ENCODE measurements at regions not wholly inside any gene's neighbourhood (a gene's known extent, or its start where the extent isn't known, plus 50 kb on each side); places are given as distances from the start of the nearest gene placed in this dataset.

DNA sequence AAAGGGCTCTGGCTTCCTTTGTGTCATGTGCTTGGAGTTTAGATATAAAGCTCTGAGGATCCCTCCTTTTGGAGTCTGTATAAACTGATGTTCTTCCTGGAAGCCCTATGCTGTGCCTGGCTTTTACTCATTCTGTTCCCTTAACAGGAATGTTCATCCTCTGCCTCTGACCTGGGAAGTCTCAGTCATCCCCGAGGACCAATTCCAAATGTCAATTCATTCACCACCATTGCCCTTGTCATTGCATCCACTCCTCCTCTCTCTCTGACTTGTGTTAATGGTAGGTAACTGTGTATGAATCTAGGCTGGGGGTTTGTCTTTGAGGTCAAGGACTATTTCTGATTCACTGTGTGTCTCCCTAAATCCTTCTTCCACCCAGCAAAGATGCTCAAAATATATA lies 204.2 kb upstream of the CAMK1G start:
- WGBS, 2 donors: 68 to 83% methylated on average over 1 of the region's 1 CpG
- peaks cover 2% of the 10 kb centered on the region for H3K9me3 ChIP-seq (ENCODE audit: control insufficient read depth, low read length)
- no peak overlapping the region for H3K4me3 ChIP-seq (ENCODE audit: low read length in 2 of 2)
- no peak for ATAC-seq (ENCODE audit: low FRiP score)
- intact Hi-C loops (cut with DNase I): no loop called here
- H3K27me3 ChIP-seq (ENCODE audit: control insufficient read depth in 1 of 2, insufficient read depth in 2 of 2, low read length in 1 of 2): peaks cover 0 to 2% of the 10 kb centered on the region in 2 donors
- no peaks in the 10 kb centered on the region for H3K4me1 ChIP-seq (ENCODE audit: control insufficient read depth in 1 of 2, insufficient read depth in 2 of 2, low read length in 2 of 2)
- no peak overlapping the region for H3K27ac ChIP-seq (ENCODE audit: low read depth in 1 of 2, low read length in 2 of 2)
- no peak for DNase-seq
- H3K36me3 ChIP-seq (ENCODE audit: control insufficient read depth in 1 of 2, insufficient read depth in 2 of 2, low read length in 1 of 2): no peaks in the 10 kb centered on the region

- intact Hi-C loops (cut with DNase I): no loop called here
- H3K27ac ChIP-seq (ENCODE audit: low read depth in 1 of 2, low read length in 2 of 2): no peak overlapping the region
- WGBS, 2 donors: 74 to 81% methylated on average over 1 of the region's 1 CpG
- H3K4me3 ChIP-seq (ENCODE audit: low read length in 2 of 2): no peak overlapping the region
- DNase-seq (no peak), ATAC-seq (ENCODE audit: low FRiP score) (no peak)
- no peaks in the 10 kb centered on the region for H3K4me1 ChIP-seq (ENCODE audit: control insufficient read depth in 1 of 2, insufficient read depth in 2 of 2, low read length in 2 of 2)
- H3K9me3 ChIP-seq (ENCODE audit: control insufficient read depth, low read length): peaks cover 2% of the 10 kb centered on the region
- no peaks in the 10 kb centered on the region for H3K36me3 ChIP-seq (ENCODE audit: control insufficient read depth in 1 of 2, insufficient read depth in 2 of 2, low read length in 1 of 2)
- peaks cover 0 to 2% of the 10 kb centered on the region in 2 donors for H3K27me3 ChIP-seq (ENCODE audit: control insufficient read depth in 1 of 2, insufficient read depth in 2 of 2, low read length in 1 of 2)
Observed at GRCh38 chr1:209380420-209380819, 203.1 kb upstream of the CAMK1G start.

- H3K27ac ChIP-seq (ENCODE audit: low read depth in 1 of 2, low read length in 2 of 2): no peak overlapping the region
- peaks cover 2% of the 10 kb centered on the region for H3K9me3 ChIP-seq (ENCODE audit: control insufficient read depth, low read length)
- peaks cover 0 to 2% of the 10 kb centered on the region in 2 donors for H3K27me3 ChIP-seq (ENCODE audit: control insufficient read depth in 1 of 2, insufficient read depth in 2 of 2, low read length in 1 of 2)
- intact Hi-C loops (cut with DNase I): no loop called here
- no peaks in the 10 kb centered on the region for H3K36me3 ChIP-seq (ENCODE audit: control insufficient read depth in 1 of 2, insufficient read depth in 2 of 2, low read length in 1 of 2)
- no peak for DNase-seq
- 40 to 51% methylated on average over 3 of the region's 3 CpGs for WGBS, 2 donors
- H3K4me1 ChIP-seq (ENCODE audit: control insufficient read depth in 1 of 2, insufficient read depth in 2 of 2, low read length in 2 of 2): no peaks in the 10 kb centered on the region
- no peak overlapping the region for H3K4me3 ChIP-seq (ENCODE audit: low read length in 2 of 2)
- no peak for ATAC-seq (ENCODE audit: low FRiP score)
Observed at GRCh38 chr1:209382231-209383100, 201.0 kb upstream of the CAMK1G start.

- no peak for DNase-seq
- WGBS, 2 donors: 81 to 83% methylated on average over 4 of the region's 4 CpGs
- H3K27me3 ChIP-seq (ENCODE audit: control insufficient read depth in 1 of 2, insufficient read depth in 2 of 2, low read length in 1 of 2): peaks cover 0 to 2% of the 10 kb centered on the region in 2 donors
- ATAC-seq (ENCODE audit: low FRiP score): no peak
- H3K27ac ChIP-seq (ENCODE audit: low read depth in 1 of 2, low read length in 2 of 2): no peak overlapping the region
- H3K4me3 ChIP-seq (ENCODE audit: low read length in 2 of 2): no peak overlapping the region
- no peaks in the 10 kb centered on the region for H3K4me1 ChIP-seq (ENCODE audit: control insufficient read depth in 1 of 2, insufficient read depth in 2 of 2, low read length in 2 of 2)
- H3K36me3 ChIP-seq (ENCODE audit: control insufficient read depth in 1 of 2, insufficient read depth in 2 of 2, low read length in 1 of 2): no peaks in the 10 kb centered on the region
- H3K9me3 ChIP-seq (ENCODE audit: control insufficient read depth, low read length): peaks cover 2% of the 10 kb centered on the region
- intact Hi-C loops (cut with DNase I): no loop called here
Observed at GRCh38 chr1:209383422-209383821, 200.1 kb upstream of the CAMK1G start.

DNA sequence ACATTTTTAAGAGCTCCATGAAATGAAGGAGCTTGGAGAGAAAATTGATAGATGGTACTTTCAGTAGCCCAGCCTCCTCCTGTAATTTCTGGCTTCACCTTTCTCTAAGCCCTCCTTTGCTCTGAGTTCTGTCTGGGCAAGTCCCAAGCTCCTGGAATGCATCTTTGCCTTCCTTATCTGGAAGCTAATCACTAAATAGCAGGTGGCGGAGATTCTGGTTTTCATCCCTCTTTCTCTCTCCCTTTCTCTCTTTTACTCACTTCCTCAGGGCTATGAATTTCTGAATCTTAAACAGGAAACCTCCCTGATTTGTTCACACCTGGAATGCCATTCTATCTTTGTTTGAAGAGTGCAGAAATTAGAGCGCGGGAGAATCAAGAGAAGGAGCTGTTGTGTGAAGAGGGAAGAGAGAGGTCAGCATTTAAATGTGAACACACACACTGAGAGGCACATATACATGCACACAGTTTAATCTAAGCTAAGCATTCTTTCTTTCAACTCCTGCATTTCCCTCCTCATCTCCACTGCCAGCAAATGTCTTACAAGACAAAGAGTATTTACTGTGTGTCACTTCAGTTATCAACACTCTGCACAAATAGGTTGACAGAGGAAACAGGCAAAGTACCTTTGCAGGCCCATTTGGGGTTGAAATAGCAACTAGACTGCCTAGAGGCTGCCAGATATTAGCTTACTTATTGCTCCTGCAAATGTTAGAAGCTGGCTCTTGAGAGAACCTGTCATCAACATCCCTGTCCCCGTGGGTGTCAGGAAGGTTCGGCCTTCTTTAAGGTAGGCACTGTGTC lies 199.4 kb upstream of the CAMK1G start:
- H3K27ac ChIP-seq (ENCODE audit: low read depth in 1 of 2, low read length in 2 of 2): no peak overlapping the region
- H3K9me3 ChIP-seq (ENCODE audit: control insufficient read depth, low read length): peaks cover 2% of the 10 kb centered on the region
- H3K4me1 ChIP-seq (ENCODE audit: control insufficient read depth in 1 of 2, insufficient read depth in 2 of 2, low read length in 2 of 2): no peaks in the 10 kb centered on the region
- peaks cover 0 to 2% of the 10 kb centered on the region in 2 donors for H3K27me3 ChIP-seq (ENCODE audit: control insufficient read depth in 1 of 2, insufficient read depth in 2 of 2, low read length in 1 of 2)
- no peak for DNase-seq
- no peaks in the 10 kb centered on the region for H3K36me3 ChIP-seq (ENCODE audit: control insufficient read depth in 1 of 2, insufficient read depth in 2 of 2, low read length in 1 of 2)
- H3K4me3 ChIP-seq (ENCODE audit: low read length in 2 of 2): no peak overlapping the region
- no peak for ATAC-seq (ENCODE audit: low FRiP score)
- WGBS, 2 donors: 76 to 82% methylated on average over 5 of the region's 5 CpGs
- intact Hi-C loops (cut with DNase I): no loop called here

- Histone ChIP-seq H3K4me3 (ENCODE audit: low read length in 2 of 2) (no peak overlapping the region), H3K9me3 (ENCODE audit: control insufficient read depth, low read length) (peaks cover 2% of the 10 kb centered on the region), H3K27ac (ENCODE audit: low read depth in 1 of 2, low read length in 2 of 2) (no peak overlapping the region), H3K36me3 (ENCODE audit: control insufficient read depth in 1 of 2, insufficient read depth in 2 of 2, low read length in 1 of 2) (no peaks in the 10 kb centered on the region), H3K4me1 (ENCODE audit: control insufficient read depth in 1 of 2, insufficient read depth in 2 of 2, low read length in 2 of 2) (no peaks in the 10 kb centered on the region), H3K27me3 (ENCODE audit: control insufficient read depth in 1 of 2, insufficient read depth in 2 of 2, low read length in 1 of 2) (peaks cover 0 to under 1% of the 10 kb centered on the region in 2 donors)
- DNase-seq: no peak
- WGBS, 2 donors: 95% methylated on average over 2 of the region's 2 CpGs
- intact Hi-C loops (cut with DNase I): no loop called here
- ATAC-seq (ENCODE audit: low FRiP score): no peak
Observed at GRCh38 chr1:209384710-209385550, 198.6 kb upstream of the CAMK1G start.

DNA sequence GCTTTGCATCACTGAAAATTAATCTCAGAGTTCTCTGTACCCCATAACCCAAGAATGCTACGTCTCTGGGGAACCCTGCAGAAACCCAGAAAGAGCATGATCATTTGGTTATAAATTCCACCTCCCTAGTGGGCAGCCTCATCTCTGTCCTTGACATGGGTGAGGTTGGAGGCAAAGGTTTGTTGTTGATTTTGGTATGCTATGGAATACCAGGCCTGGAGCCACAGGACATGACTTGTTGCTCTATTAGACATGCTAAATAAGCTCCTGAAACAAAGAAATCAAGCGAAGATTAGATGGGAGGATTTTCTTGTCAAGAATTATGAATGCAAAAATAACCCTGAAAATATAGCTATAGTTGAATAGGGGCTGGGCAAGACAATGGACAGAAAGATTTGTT lies 197.4 kb upstream of the CAMK1G start:
- H3K27me3 ChIP-seq (ENCODE audit: control insufficient read depth in 1 of 2, insufficient read depth in 2 of 2, low read length in 1 of 2): peaks cover 0 to 3% of the 10 kb centered on the region in 2 donors
- intact Hi-C loops (cut with DNase I): no loop called here
- DNase-seq (no peak), ATAC-seq (ENCODE audit: low FRiP score) (no peak)
- 81 to 84% methylated on average over 2 of the region's 2 CpGs for WGBS, 2 donors
- H3K27ac ChIP-seq (ENCODE audit: low read depth in 1 of 2, low read length in 2 of 2): no peak overlapping the region
- no peaks in the 10 kb centered on the region for H3K36me3 ChIP-seq (ENCODE audit: control insufficient read depth in 1 of 2, insufficient read depth in 2 of 2, low read length in 1 of 2)
- no peak overlapping the region for H3K4me3 ChIP-seq (ENCODE audit: low read length in 2 of 2)
- H3K9me3 ChIP-seq (ENCODE audit: control insufficient read depth, low read length): peaks cover 2% of the 10 kb centered on the region
- no peaks in the 10 kb centered on the region for H3K4me1 ChIP-seq (ENCODE audit: control insufficient read depth in 1 of 2, insufficient read depth in 2 of 2, low read length in 2 of 2)

DNA sequence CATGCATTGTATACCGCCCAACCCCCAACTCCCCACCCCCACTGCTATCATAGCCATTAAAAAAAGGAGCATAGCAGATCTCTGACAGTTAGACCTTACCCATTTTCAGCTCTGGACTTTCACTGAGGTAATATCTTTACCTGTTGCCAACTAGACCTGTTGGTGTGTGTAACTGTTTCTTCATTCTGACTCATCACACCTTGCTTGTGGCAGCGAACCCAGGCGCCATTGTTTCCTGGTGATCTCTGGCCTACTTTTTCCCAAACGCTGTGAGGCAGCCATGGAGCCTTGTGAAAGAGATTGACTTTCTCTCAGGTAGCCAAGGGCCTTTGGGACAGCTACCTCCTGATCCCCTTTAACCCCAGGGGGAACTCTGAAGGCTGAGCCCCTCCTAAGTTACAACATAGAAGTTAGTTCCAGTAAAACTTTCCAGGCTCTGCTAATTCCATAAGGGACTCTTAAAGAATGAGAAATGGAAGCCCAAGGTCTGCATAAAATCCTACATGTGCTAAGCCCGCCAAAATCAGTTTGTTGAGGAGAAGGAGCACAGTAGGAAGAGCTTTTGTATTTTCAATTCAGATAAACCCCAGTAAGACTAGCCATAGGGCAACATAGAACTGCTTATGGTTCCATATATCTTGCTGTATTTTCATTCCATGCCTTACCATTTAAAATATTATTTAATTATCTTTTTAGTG lies 196.1 kb upstream of the CAMK1G start:
- intact Hi-C loops (cut with DNase I): no loop called here
- H3K9me3 ChIP-seq (ENCODE audit: control insufficient read depth, low read length): peaks cover 2% of the 10 kb centered on the region
- no peaks in the 10 kb centered on the region for H3K4me1 ChIP-seq (ENCODE audit: control insufficient read depth in 1 of 2, insufficient read depth in 2 of 2, low read length in 2 of 2)
- H3K36me3 ChIP-seq (ENCODE audit: control insufficient read depth in 1 of 2, insufficient read depth in 2 of 2, low read length in 1 of 2): no peaks in the 10 kb centered on the region
- no peak for ATAC-seq (ENCODE audit: low FRiP score)
- no peak for DNase-seq
- WGBS, 2 donors: 92 to 93% methylated on average over 5 of the region's 5 CpGs
- H3K4me3 ChIP-seq (ENCODE audit: low read length in 2 of 2): no peak overlapping the region
- no peak overlapping the region for H3K27ac ChIP-seq (ENCODE audit: low read depth in 1 of 2, low read length in 2 of 2)
- peaks cover 0 to 3% of the 10 kb centered on the region in 2 donors for H3K27me3 ChIP-seq (ENCODE audit: control insufficient read depth in 1 of 2, insufficient read depth in 2 of 2, low read length in 1 of 2)
